GM21360 (cell line): ENCODE measurements at regions not wholly inside any gene's neighbourhood (a gene's known extent, or its start where the extent isn't known, plus 50 kb on each side); places are given as distances from the start of the nearest gene placed in this dataset.

Experiments
- ATAC-seq: cut with Tn5 transposase; IDR thresholded peaks from one replicate; pipeline ENCODE4 v1.9.1; 2021; ENCODE audit warnings: mild to moderate bottlenecking, moderate library complexity; ENCODE audit not compliant: unreplicated experiment

GRCh38 chr13:79679334-79679733 lies 198.4 kb downstream of the NDFIP2 start:
- ATAC-seq, result peak; percentile 80

- ATAC-seq, result no peak
Measured at GRCh38 chr13:79678100-79678499, 197.1 kb downstream of the NDFIP2 start.

- no peak for ATAC-seq
Measured at GRCh38 chr13:79675931-79676660, 195.1 kb downstream of the NDFIP2 start.

GRCh38 chr13:79674765-79675515 lies 194.0 kb downstream of the NDFIP2 start:
- ATAC-seq, result no peak

DNA sequence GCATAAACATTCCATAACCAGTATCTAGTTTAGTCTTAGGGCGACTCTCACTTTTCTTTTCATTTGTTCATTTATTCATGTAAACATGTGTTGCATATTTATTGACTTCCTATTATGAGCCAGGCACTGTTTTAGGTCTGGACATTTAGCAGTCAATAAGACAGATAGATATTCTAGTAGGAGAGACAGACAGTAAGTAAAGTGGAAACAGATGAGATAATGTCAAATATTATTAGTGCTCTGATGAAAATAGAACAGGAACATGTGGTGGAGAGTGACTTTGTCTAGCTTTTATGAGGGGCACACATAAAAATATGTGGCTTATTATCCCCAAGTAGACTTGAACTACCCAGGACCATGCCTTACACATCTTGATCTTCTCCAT lies 193.0 kb downstream of the NDFIP2 start:
- ATAC-seq, result no peak

GRCh38 chr13:79673310-79673992 lies 192.5 kb downstream of the NDFIP2 start:
- ATAC-seq, result no peak

DNA sequence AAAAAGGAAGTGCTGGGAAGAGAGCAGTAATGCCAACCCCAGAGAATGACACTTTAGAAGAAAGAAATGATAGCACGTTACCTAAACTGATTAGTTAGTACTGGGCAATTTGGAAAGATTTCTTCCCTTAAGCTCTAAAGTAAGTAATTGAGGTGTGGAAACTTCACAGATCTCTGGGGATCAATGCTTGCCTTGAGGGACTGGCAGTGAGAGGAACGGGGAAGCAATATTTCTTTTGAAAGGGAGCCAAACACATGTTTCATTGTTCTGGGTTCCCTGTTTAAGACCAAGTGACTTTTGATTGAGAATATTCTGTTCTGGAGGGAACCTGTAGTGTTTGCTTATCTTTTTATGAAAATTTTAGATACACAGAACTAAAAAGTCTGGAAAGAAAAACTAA lies 190.5 kb downstream of the NDFIP2 start:
- no peak for ATAC-seq

- no peak for ATAC-seq
Measured at GRCh38 chr13:79668201-79668752, 187.3 kb downstream of the NDFIP2 start.

GRCh38 chr13:79667771-79668170 lies 186.8 kb downstream of the NDFIP2 start:
- no peak for ATAC-seq

DNA sequence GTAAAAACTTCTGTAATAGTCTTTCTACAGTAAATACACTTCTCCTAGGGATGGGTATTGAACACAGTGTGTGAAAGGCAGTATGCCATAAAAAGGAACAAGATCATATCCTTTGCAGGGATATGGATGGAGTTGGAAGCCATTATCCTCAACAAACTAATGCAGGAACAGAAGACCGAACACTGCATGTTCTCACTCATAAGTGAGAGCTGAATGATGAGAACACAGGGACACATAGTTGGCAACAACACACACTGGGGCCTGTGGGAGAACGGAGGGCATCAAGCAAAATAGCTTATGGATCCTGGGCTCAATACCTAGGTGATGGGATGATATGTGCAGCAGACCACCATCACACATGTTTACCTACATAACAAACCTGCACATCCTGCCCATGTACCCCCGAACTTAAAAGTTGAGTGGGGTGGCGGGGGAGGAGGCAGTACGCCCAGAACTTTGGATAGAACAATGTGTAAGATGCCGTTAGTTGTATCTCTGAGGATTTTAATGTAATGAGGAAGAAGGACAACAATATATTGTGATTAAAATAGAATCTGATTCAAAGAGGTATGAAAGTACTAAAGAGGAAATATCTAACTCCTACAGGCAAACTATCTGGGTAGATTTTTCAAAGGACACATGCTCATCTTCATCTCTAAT lies 183.2 kb downstream of the NDFIP2 start:
- no peak for ATAC-seq

- no peak for ATAC-seq
Measured at GRCh38 chr13:79663435-79663834, 182.5 kb downstream of the NDFIP2 start.

DNA sequence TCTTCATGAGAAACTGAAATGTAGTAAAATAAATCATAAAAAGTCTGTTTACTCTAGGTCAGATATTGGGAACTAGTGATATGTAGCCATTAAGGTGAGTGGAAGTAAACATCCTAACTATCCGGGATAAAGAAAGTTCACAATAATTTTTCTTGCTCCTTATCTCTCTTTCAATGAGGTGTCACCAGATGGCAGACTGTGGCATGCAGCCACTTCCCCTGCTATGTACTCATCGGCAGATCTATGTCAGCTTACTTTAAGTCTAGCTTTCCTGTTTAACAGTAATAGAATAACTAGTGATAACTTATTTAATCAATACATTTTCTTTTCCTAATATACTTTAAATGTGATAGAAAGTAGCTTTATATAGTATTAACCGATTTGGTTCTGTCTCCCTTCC lies 181.9 kb downstream of the NDFIP2 start:
- ATAC-seq, result no peak

GRCh38 chr13:79660361-79660760 lies 179.4 kb downstream of the NDFIP2 start:
- no peak for ATAC-seq

GRCh38 chr13:79659121-79659521 lies 178.2 kb downstream of the NDFIP2 start:
- no peak for ATAC-seq

- no peak for ATAC-seq
Measured at GRCh38 chr13:79658333-79658975, 177.5 kb downstream of the NDFIP2 start.

DNA sequence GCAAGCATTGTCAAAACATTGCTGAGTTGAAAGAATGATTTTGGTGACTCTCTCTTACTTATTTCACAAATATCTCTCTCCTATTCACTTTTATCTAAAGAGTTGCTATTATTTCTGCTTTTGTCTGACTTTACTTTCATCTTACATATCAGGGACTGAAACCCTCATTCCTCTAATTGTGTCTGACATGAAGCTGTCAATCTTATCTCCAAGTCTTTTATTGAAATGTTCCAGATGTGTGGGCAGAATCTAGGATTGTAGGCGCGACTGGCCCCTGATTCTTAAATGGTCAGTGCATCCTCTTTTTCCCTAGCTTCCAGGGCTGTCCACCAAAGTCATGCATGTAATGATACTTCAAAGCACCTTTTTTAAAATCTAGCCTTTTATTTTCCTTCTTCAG lies 174.6 kb downstream of the NDFIP2 start:
- no peak for ATAC-seq

DNA sequence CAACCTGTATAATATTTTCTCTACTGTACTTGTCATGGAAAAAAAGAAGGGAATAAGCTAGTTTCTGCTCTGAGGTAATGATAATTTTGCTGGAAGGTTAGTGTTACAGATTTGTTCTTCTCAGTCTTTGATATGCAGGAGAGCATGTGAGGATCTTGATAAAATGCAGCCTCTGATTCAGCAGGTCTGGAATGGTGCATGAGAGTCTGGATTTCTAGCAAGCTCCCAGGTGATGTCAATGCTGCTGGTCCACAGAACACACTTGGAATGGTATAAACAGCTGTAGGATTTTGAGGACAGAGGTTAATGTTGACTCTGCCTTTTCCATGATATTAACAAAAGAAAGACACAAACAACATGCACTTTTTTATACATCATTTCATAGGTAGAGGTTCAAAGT lies 173.6 kb downstream of the NDFIP2 start:
- no peak for ATAC-seq

- no peak for ATAC-seq
Measured at GRCh38 chr13:79650688-79651087, 169.7 kb downstream of the NDFIP2 start.

DNA sequence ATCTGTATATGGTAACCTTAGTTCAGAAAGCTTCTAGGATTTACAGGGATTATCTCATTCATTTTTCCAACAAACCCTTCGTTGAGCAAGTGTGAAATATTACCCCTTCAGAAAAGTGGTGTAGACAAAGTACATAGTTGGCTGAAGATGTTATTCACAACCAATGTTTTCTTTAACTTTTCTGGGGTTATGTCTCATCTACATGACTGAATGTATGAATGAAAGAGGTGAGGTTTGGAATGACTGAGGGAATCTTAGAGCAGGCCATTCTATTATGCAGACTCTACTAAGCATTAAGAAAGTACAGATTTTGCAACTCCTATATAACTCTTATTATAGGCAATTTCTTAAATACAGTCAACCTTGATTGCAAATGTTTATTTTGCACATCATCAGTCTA lies 167.2 kb downstream of the NDFIP2 start:
- ATAC-seq, result no peak

GRCh38 chr13:79647533-79647932 lies 166.6 kb downstream of the NDFIP2 start:
- ATAC-seq, result no peak

GRCh38 chr13:79646880-79647279 lies 165.9 kb downstream of the NDFIP2 start:
- ATAC-seq, result no peak
